HG02610 (cell line): ENCODE measurements at regions not wholly inside any gene's neighbourhood (a gene's known extent, or its start where the extent isn't known, plus 50 kb on each side); places are given as distances from the start of the nearest gene placed in this dataset.

Source experiments
- ATAC-seq: cut with Tn5 transposase; IDR thresholded peaks from one replicate; pipeline ENCODE4 v1.9.1; 2021; ENCODE audit warnings: mild to moderate bottlenecking, moderate library complexity; ENCODE audit not compliant: unreplicated experiment

- no peak for ATAC-seq
These were observed 74.4 kb upstream of the SCN7A start for GRCh38 chr2:166568409-166568808.

- no peak for ATAC-seq
These were observed 71.5 kb upstream of the SCN7A start for GRCh38 chr2:166565501-166565900.

DNA sequence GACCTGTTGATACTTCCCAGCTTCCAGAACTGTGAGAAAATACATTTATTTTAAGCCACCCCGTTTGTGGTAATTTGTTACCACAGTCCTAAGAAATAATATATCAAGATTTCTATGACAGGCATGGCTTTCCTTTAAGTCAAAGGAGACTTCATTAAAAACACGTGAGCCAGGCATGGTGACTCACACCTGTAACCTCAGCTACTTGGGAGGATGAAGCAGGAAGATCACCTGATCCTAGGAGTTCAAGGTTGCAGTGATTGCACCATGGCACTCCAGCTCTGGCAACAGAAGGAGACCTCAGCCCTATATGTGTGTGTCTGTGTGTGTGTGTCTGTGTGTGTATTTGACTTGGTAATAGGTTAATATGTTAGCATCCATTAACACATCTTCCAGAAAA lies 69.8 kb upstream of the SCN7A start:
- no peak for ATAC-seq

DNA sequence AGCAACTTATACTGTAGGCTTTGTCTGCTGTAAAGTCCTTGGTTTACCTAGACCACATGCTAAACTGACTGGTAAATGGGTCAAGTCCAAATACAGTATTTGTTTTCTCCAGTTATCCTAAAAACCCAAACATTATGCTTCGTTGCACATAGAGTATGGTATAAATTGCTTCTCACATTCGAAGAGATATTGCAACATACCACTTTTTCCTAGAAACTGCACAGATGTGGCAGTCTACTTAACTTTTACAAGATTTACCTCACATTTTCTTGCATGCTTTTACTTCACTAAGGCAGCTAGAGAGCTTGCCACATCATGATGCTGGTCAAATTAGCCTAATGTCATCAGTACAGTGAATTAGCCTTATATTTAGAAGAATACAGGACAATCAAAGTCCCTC lies 66.0 kb upstream of the SCN7A start:
- ATAC-seq: no peak

DNA sequence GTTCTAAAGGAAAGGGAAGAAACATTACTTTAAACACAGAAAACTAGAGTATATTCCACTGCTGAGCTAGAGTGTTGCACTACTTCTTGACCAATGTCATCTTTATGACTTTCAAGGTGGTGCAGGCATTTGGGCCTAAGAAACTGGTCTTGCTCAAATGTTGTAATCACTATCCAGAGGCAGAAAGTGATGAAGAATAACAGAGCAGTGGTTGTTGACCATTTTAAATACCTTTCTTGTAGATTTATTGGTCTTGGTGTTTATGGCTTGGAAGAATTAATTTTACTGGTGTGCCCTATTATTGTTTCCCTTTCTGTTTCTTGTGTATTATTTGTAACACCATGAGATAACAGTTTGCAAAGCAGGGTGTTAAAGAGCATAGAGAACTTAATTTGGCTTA lies 56.9 kb upstream of the SCN7A start:
- no peak for ATAC-seq

GRCh38 chr2:166545473-166545872 lies 51.4 kb upstream of the SCN7A start:
- ATAC-seq: no peak
